ENCODE measurements at regions not wholly inside any gene's neighbourhood (a gene's known extent, or its start where the extent isn't known, plus 50 kb on each side); places are given as distances from the start of the nearest gene placed in this dataset.
"Not testable (repeated sequence)": the region's sequence is repeated elsewhere in the genome, so short reads cannot be mapped to it uniquely, and the experiment has no call there.

GRCh38 chr4:116016201-116016600, 902.8 kb upstream of the NDST4 start:
- DNase-seq (ENCODE audit: low spot score): no peak

- DNase-seq (ENCODE audit: low spot score): no peak
These were observed 902.1 kb upstream of the NDST4 start for GRCh38 chr4:116015549-116015948.

- no peak for DNase-seq (ENCODE audit: low spot score)
These were observed 901.6 kb upstream of the NDST4 start for GRCh38 chr4:116015062-116015461.

GRCh38 chr4:116010923-116011322, 897.5 kb upstream of the NDST4 start:
- no peak for DNase-seq (ENCODE audit: low spot score)

GRCh38 chr4:116005806-116006088, 892.3 kb upstream of the NDST4 start:
- DNase-seq (ENCODE audit: low spot score): no peak

- DNase-seq (ENCODE audit: low spot score): no peak
These were observed 891.8 kb upstream of the NDST4 start for GRCh38 chr4:116005037-116005805.

GRCh38 chr4:116001291-116001690, 887.9 kb upstream of the NDST4 start:
- no peak for DNase-seq (ENCODE audit: low spot score)

- DNase-seq (ENCODE audit: low spot score): no peak
These were observed 873.2 kb upstream of the NDST4 start for GRCh38 chr4:115986573-115986972.

GRCh38 chr4:115975421-115976001, 862.1 kb upstream of the NDST4 start:
- not testable (repeated sequence) for DNase-seq (ENCODE audit: low spot score)

GRCh38 chr4:115973768-115974167, 860.3 kb upstream of the NDST4 start:
- no peak for DNase-seq (ENCODE audit: low spot score)

GRCh38 chr4:115972967-115973366, 859.5 kb upstream of the NDST4 start:
- DNase-seq (ENCODE audit: low spot score): no peak

- no peak for DNase-seq (ENCODE audit: low spot score)
These were observed 857.4 kb upstream of the NDST4 start for GRCh38 chr4:115970859-115971258.

- DNase-seq (ENCODE audit: low spot score): no peak
These were observed 856.3 kb upstream of the NDST4 start for GRCh38 chr4:115969756-115970155.

- no peak for DNase-seq (ENCODE audit: low spot score)
These were observed 852.2 kb upstream of the NDST4 start for GRCh38 chr4:115965588-115965987.

GRCh38 chr4:115956054-115956796, 842.8 kb upstream of the NDST4 start:
- not testable (repeated sequence) for DNase-seq (ENCODE audit: low spot score)

- no peak for DNase-seq (ENCODE audit: low spot score)
These were observed 837.4 kb upstream of the NDST4 start for GRCh38 chr4:115950806-115951205.

- not testable (repeated sequence) for DNase-seq (ENCODE audit: low spot score)
These were observed 836.7 kb upstream of the NDST4 start for GRCh38 chr4:115949974-115950743.

- DNase-seq (ENCODE audit: low spot score): no peak
These were observed 831.6 kb upstream of the NDST4 start for GRCh38 chr4:115945026-115945425.

GRCh38 chr4:115944146-115944905, 830.9 kb upstream of the NDST4 start:
- DNase-seq (ENCODE audit: low spot score): no peak

- no peak for DNase-seq (ENCODE audit: low spot score)
These were observed 825.5 kb upstream of the NDST4 start for GRCh38 chr4:115938764-115939443.

GRCh38 chr4:115929373-115929772, 816.0 kb upstream of the NDST4 start:
- no peak for DNase-seq (ENCODE audit: low spot score)
